ENCODE measurements at regions not wholly inside any gene's neighbourhood (a gene's known extent, or its start where the extent isn't known, plus 50 kb on each side); places are given as distances from the start of the nearest gene placed in this dataset.

- WGBS (ENCODE audit: insufficient coverage), result 67% methylated on average over 1 of the region's 9 CpGs
- H3K36me3 ChIP-seq (ENCODE audit: control insufficient read depth, insufficient read depth, low read length), result no peaks in the 10 kb centered on the region
- H3K27me3 ChIP-seq (ENCODE audit: control insufficient read depth, insufficient read depth, low read length), result no peaks in the 10 kb centered on the region
- no peak overlapping the region for H3K4me3 ChIP-seq (ENCODE audit: low read depth, low read length)
- no peaks in the 10 kb centered on the region for H3K4me1 ChIP-seq (ENCODE audit: control insufficient read depth, insufficient read depth, low read length)
- H3K9me3 ChIP-seq (ENCODE audit: control insufficient read depth, insufficient read depth, low read length), result no peaks in the 10 kb centered on the region
- DNase-seq (ENCODE audit: low read depth in 4 of 6, low spot score in 6 of 6), result peak in 3 of 6 donors; percentile 14 to 86 (median 44)
- no peak overlapping the region for H3K27ac ChIP-seq (ENCODE audit: low read depth, low read length)
Observed at GRCh38 chr5:7078901-7079300, 317.0 kb upstream of the ADCY2 start.

- H3K27ac ChIP-seq (ENCODE audit: low read depth, low read length), result no peak overlapping the region
- no peaks in the 10 kb centered on the region for H3K27me3 ChIP-seq (ENCODE audit: control insufficient read depth, insufficient read depth, low read length)
- H3K4me3 ChIP-seq (ENCODE audit: low read depth, low read length), result no peak overlapping the region
- WGBS (ENCODE audit: insufficient coverage), result 95% methylated on average over 6 of the region's 7 CpGs
- H3K9me3 ChIP-seq (ENCODE audit: control insufficient read depth, insufficient read depth, low read length), result no peaks in the 10 kb centered on the region
- no peaks in the 10 kb centered on the region for H3K4me1 ChIP-seq (ENCODE audit: control insufficient read depth, insufficient read depth, low read length)
- no peak for DNase-seq (ENCODE audit: low read depth in 4 of 6, low spot score in 6 of 6)
- no peaks in the 10 kb centered on the region for H3K36me3 ChIP-seq (ENCODE audit: control insufficient read depth, insufficient read depth, low read length)
Observed at GRCh38 chr5:7080501-7080900, 315.4 kb upstream of the ADCY2 start.

GRCh38 chr5:7087719-7088297 lies 308.1 kb upstream of the ADCY2 start:
- DNase-seq (ENCODE audit: low read depth in 4 of 6, low spot score in 6 of 6), result no peak
- WGBS (ENCODE audit: insufficient coverage), result 73% methylated on average over 6 of the region's 6 CpGs
- no peaks in the 10 kb centered on the region for H3K36me3 ChIP-seq (ENCODE audit: control insufficient read depth, insufficient read depth, low read length)
- no peak overlapping the region for H3K27ac ChIP-seq (ENCODE audit: low read depth, low read length)
- H3K9me3 ChIP-seq (ENCODE audit: control insufficient read depth, insufficient read depth, low read length), result no peaks in the 10 kb centered on the region
- no peaks in the 10 kb centered on the region for H3K27me3 ChIP-seq (ENCODE audit: control insufficient read depth, insufficient read depth, low read length)
- no peaks in the 10 kb centered on the region for H3K4me1 ChIP-seq (ENCODE audit: control insufficient read depth, insufficient read depth, low read length)
- no peak overlapping the region for H3K4me3 ChIP-seq (ENCODE audit: low read depth, low read length)

GRCh38 chr5:7088849-7089248 lies 307.1 kb upstream of the ADCY2 start:
- H3K27me3 ChIP-seq (ENCODE audit: control insufficient read depth, insufficient read depth, low read length), result no peaks in the 10 kb centered on the region

GRCh38 chr5:7094626-7095025 lies 301.3 kb upstream of the ADCY2 start:
- no peak overlapping the region for H3K4me3 ChIP-seq (ENCODE audit: low read depth, low read length)
- no peaks in the 10 kb centered on the region for H3K36me3 ChIP-seq (ENCODE audit: control insufficient read depth, insufficient read depth, low read length)
- WGBS (ENCODE audit: insufficient coverage), result 46% methylated on average over 2 of the region's 3 CpGs
- no peaks in the 10 kb centered on the region for H3K27me3 ChIP-seq (ENCODE audit: control insufficient read depth, insufficient read depth, low read length)
- H3K4me1 ChIP-seq (ENCODE audit: control insufficient read depth, insufficient read depth, low read length), result no peaks in the 10 kb centered on the region
- no peaks in the 10 kb centered on the region for H3K9me3 ChIP-seq (ENCODE audit: control insufficient read depth, insufficient read depth, low read length)
- peak in 1 of 6 donors; percentile 36 for DNase-seq (ENCODE audit: low read depth in 4 of 6, low spot score in 6 of 6)
- no peak overlapping the region for H3K27ac ChIP-seq (ENCODE audit: low read depth, low read length)

More at GRCh38 chr5:7088849-7089248, 307.1 kb upstream of the ADCY2 start:
- WGBS (ENCODE audit: insufficient coverage), result 20% methylated on average over 1 of the region's 3 CpGs
- no peaks in the 10 kb centered on the region for H3K9me3 ChIP-seq (ENCODE audit: control insufficient read depth, insufficient read depth, low read length)
- DNase-seq (ENCODE audit: low read depth in 4 of 6, low spot score in 6 of 6), result peak in 1 of 6 donors; percentile 92
- no peak overlapping the region for H3K27ac ChIP-seq (ENCODE audit: low read depth, low read length)
- no peaks in the 10 kb centered on the region for H3K4me1 ChIP-seq (ENCODE audit: control insufficient read depth, insufficient read depth, low read length)
- H3K4me3 ChIP-seq (ENCODE audit: low read depth, low read length), result no peak overlapping the region
- no peaks in the 10 kb centered on the region for H3K36me3 ChIP-seq (ENCODE audit: control insufficient read depth, insufficient read depth, low read length)

GRCh38 chr5:7096294-7096693 lies 299.6 kb upstream of the ADCY2 start:
- Histone ChIP-seq H3K4me1 (ENCODE audit: control insufficient read depth, insufficient read depth, low read length) (no peaks in the 10 kb centered on the region), H3K9me3 (ENCODE audit: control insufficient read depth, insufficient read depth, low read length) (no peaks in the 10 kb centered on the region), H3K36me3 (ENCODE audit: control insufficient read depth, insufficient read depth, low read length) (no peaks in the 10 kb centered on the region), H3K27me3 (ENCODE audit: control insufficient read depth, insufficient read depth, low read length) (no peaks in the 10 kb centered on the region), H3K27ac (ENCODE audit: low read depth, low read length) (no peak overlapping the region), H3K4me3 (ENCODE audit: low read depth, low read length) (no peak overlapping the region)
- DNase-seq (ENCODE audit: low read depth in 4 of 6, low spot score in 6 of 6), result no peak
- WGBS (ENCODE audit: insufficient coverage), result 100% methylated on average over 1 of the region's 2 CpGs

GRCh38 chr5:7105358-7105757 lies 290.6 kb upstream of the ADCY2 start:
- H3K27me3 ChIP-seq (ENCODE audit: control insufficient read depth, insufficient read depth, low read length), result no peaks in the 10 kb centered on the region
- peak in 1 of 6 donors; percentile 34 for DNase-seq (ENCODE audit: low read depth in 4 of 6, low spot score in 6 of 6)
- H3K27ac ChIP-seq (ENCODE audit: low read depth, low read length), result no peak overlapping the region
- WGBS (ENCODE audit: insufficient coverage), result 78% methylated on average over 4 of the region's 5 CpGs
- H3K4me1 ChIP-seq (ENCODE audit: control insufficient read depth, insufficient read depth, low read length), result no peaks in the 10 kb centered on the region
- H3K36me3 ChIP-seq (ENCODE audit: control insufficient read depth, insufficient read depth, low read length), result no peaks in the 10 kb centered on the region
- H3K9me3 ChIP-seq (ENCODE audit: control insufficient read depth, insufficient read depth, low read length), result no peaks in the 10 kb centered on the region
- H3K4me3 ChIP-seq (ENCODE audit: low read depth, low read length), result no peak overlapping the region

GRCh38 chr5:7117961-7118360 lies 278.0 kb upstream of the ADCY2 start:
- H3K27ac ChIP-seq (ENCODE audit: low read depth, low read length), result no peak overlapping the region
- H3K36me3 ChIP-seq (ENCODE audit: control insufficient read depth, insufficient read depth, low read length), result no peaks in the 10 kb centered on the region
- H3K4me3 ChIP-seq (ENCODE audit: low read depth, low read length), result no peak overlapping the region
- peak in 2 of 6 donors; percentile 36 to 94 for DNase-seq (ENCODE audit: low read depth in 4 of 6, low spot score in 6 of 6)
- H3K4me1 ChIP-seq (ENCODE audit: control insufficient read depth, insufficient read depth, low read length), result no peaks in the 10 kb centered on the region
- no peaks in the 10 kb centered on the region for H3K27me3 ChIP-seq (ENCODE audit: control insufficient read depth, insufficient read depth, low read length)
- H3K9me3 ChIP-seq (ENCODE audit: control insufficient read depth, insufficient read depth, low read length), result no peaks in the 10 kb centered on the region
- WGBS (ENCODE audit: insufficient coverage), result 84% methylated on average over 5 of the region's 6 CpGs

GRCh38 chr5:7131680-7132079 lies 264.3 kb upstream of the ADCY2 start:
- 92% methylated on average over 2 of the region's 4 CpGs for WGBS (ENCODE audit: insufficient coverage)
- Histone ChIP-seq H3K36me3 (ENCODE audit: control insufficient read depth, insufficient read depth, low read length) (no peaks in the 10 kb centered on the region), H3K9me3 (ENCODE audit: control insufficient read depth, insufficient read depth, low read length) (no peaks in the 10 kb centered on the region), H3K27ac (ENCODE audit: low read depth, low read length) (no peak overlapping the region), H3K4me3 (ENCODE audit: low read depth, low read length) (no peak overlapping the region), H3K4me1 (ENCODE audit: control insufficient read depth, insufficient read depth, low read length) (no peaks in the 10 kb centered on the region), H3K27me3 (ENCODE audit: control insufficient read depth, insufficient read depth, low read length) (no peaks in the 10 kb centered on the region)
- DNase-seq (ENCODE audit: low read depth in 4 of 6, low spot score in 6 of 6), result peak in 1 of 6 donors; percentile 88

GRCh38 chr5:7146886-7147285 lies 249.1 kb upstream of the ADCY2 start:
- Histone ChIP-seq H3K9me3 (ENCODE audit: control insufficient read depth, insufficient read depth, low read length) (no peaks in the 10 kb centered on the region), H3K4me3 (ENCODE audit: low read depth, low read length) (no peak overlapping the region), H3K36me3 (ENCODE audit: control insufficient read depth, insufficient read depth, low read length) (no peaks in the 10 kb centered on the region), H3K27ac (ENCODE audit: low read depth, low read length) (no peak overlapping the region), H3K4me1 (ENCODE audit: control insufficient read depth, insufficient read depth, low read length) (no peaks in the 10 kb centered on the region), H3K27me3 (ENCODE audit: control insufficient read depth, insufficient read depth, low read length) (no peaks in the 10 kb centered on the region)
- DNase-seq (ENCODE audit: low read depth in 4 of 6, low spot score in 6 of 6), result no peak
- WGBS (ENCODE audit: insufficient coverage), result 86% methylated on average over 1 of the region's 1 CpG

All from spinal cord (tissue), 9 donors.